ENCODE measurements at regions not wholly inside any gene's neighbourhood (a gene's known extent, or its start where the extent isn't known, plus 50 kb on each side); places are given as distances from the start of the nearest gene placed in this dataset.

GRCh38 chr7:17038160-17038782 lies 156.5 kb upstream of the AGR3 start:
- TF ChIP-seq HDGF (IDR thresholded peaks at IDR 0.05; ENCODE audit: borderline replicate concordance) (no peak), BHLHE40 (IDR thresholded peaks at IDR 0.05; ENCODE audit: borderline replicate concordance) (no peak), L3MBTL2 (conservative IDR thresholded peaks at IDR 0.05) (no peak)
- POLR2A ChIA-PET = no interaction called here
- no peak for DNase-seq (ENCODE audit: extremely low spot score)
- CTCF ChIA-PET = no interaction called here

- TF ChIP-seq NFRKB (IDR thresholded peaks at IDR 0.05) (no peak), ZNF384 (IDR thresholded peaks at IDR 0.05) (no peak), ARNT (IDR thresholded peaks at IDR 0.05) (no peak), L3MBTL2 (conservative IDR thresholded peaks at IDR 0.05) (no peak), BHLHE40 (IDR thresholded peaks at IDR 0.05; ENCODE audit: borderline replicate concordance) (no peak)
- POLR2A ChIA-PET = no interaction called here
- CTCF ChIA-PET = interaction anchor here (0.6 kb wide), 1 partner anchor 56 kb away, joined by 3 read pairs; no protein-coding TSS in a partner anchor
- no peak for DNase-seq (ENCODE audit: extremely low spot score)
These were observed 157.0 kb upstream of the AGR3 start for GRCh38 chr7:17038783-17039170.

GRCh38 chr7:17039372-17039771 lies 157.6 kb upstream of the AGR3 start:
- TF ChIP-seq ZNF384 (IDR thresholded peaks at IDR 0.05) (no peak), CTBP1 (IDR thresholded peaks at IDR 0.05; ENCODE audit: borderline replicate concordance) (no peak), TARDBP (IDR thresholded peaks at IDR 0.05) (no peak), ARNT (IDR thresholded peaks at IDR 0.05) (no peak), NFRKB (IDR thresholded peaks at IDR 0.05) (no peak), BHLHE40 (IDR thresholded peaks at IDR 0.05; ENCODE audit: borderline replicate concordance) (no peak), SP1 (IDR thresholded peaks at IDR 0.05) (no peak), FOXM1 (IDR thresholded peaks at IDR 0.05; ENCODE audit: borderline replicate concordance) (no peak), ELF4 (IDR thresholded peaks at IDR 0.05) (no peak), L3MBTL2 (conservative IDR thresholded peaks at IDR 0.05) (no peak), FOXK2 (IDR thresholded peaks at IDR 0.05) (no peak), SUZ12 (IDR thresholded peaks at IDR 0.05) (no peak), FOXA1 (IDR thresholded peaks at IDR 0.05) (no peak), LEF1 (IDR thresholded peaks at IDR 0.05; ENCODE audit: borderline replicate concordance) (no peak)
- no peak for DNase-seq (ENCODE audit: extremely low spot score)
- ChIA-PET POLR2A (no interaction called here), CTCF (interaction anchor here (0.6 kb wide), 1 partner anchor 57 kb away, joined by 3 read pairs; no protein-coding TSS in a partner anchor)

GRCh38 chr7:17040716-17041115 lies 158.9 kb upstream of the AGR3 start:
- no peak for DNase-seq (ENCODE audit: extremely low spot score)
- ChIA-PET CTCF (no interaction called here), POLR2A (no interaction called here)
- no peak for TF ChIP-seq ARNT (IDR thresholded peaks at IDR 0.05)
- TF ChIP-seq L3MBTL2 (conservative IDR thresholded peaks at IDR 0.05) = no peak
- TF ChIP-seq NFRKB (IDR thresholded peaks at IDR 0.05) = no peak
- TF ChIP-seq ELF4 (IDR thresholded peaks at IDR 0.05) = no peak
- no peak for TF ChIP-seq FOXM1 (IDR thresholded peaks at IDR 0.05; ENCODE audit: borderline replicate concordance)
- TF ChIP-seq HDGF (IDR thresholded peaks at IDR 0.05; ENCODE audit: borderline replicate concordance) = no peak
- no peak for TF ChIP-seq FOXK2 (IDR thresholded peaks at IDR 0.05)
- TF ChIP-seq TARDBP (IDR thresholded peaks at IDR 0.05) = no peak
- TF ChIP-seq PKNOX1 (IDR thresholded peaks at IDR 0.05) = no peak
- TF ChIP-seq CTBP1 (IDR thresholded peaks at IDR 0.05; ENCODE audit: borderline replicate concordance) = no peak
- TF ChIP-seq ZNF384 (IDR thresholded peaks at IDR 0.05) = no peak
- no peak for TF ChIP-seq LEF1 (IDR thresholded peaks at IDR 0.05; ENCODE audit: borderline replicate concordance)

- POLR2A ChIA-PET = no interaction called here
- TF ChIP-seq ZNF384 (IDR thresholded peaks at IDR 0.05) = no peak
- no peak for TF ChIP-seq ELF4 (IDR thresholded peaks at IDR 0.05)
- TF ChIP-seq FOXA1 (IDR thresholded peaks at IDR 0.05) = no peak
- TF ChIP-seq CTBP1 (IDR thresholded peaks at IDR 0.05; ENCODE audit: borderline replicate concordance) = no peak
- no peak for TF ChIP-seq FOXM1 (IDR thresholded peaks at IDR 0.05; ENCODE audit: borderline replicate concordance)
- TF ChIP-seq TARDBP (IDR thresholded peaks at IDR 0.05) = no peak
- CTCF ChIA-PET = no interaction called here
- no peak for DNase-seq (ENCODE audit: extremely low spot score)
These were observed 159.5 kb upstream of the AGR3 start for GRCh38 chr7:17041324-17041723.

GRCh38 chr7:17042211-17042610 lies 160.4 kb upstream of the AGR3 start:
- TF ChIP-seq HDGF (IDR thresholded peaks at IDR 0.05; ENCODE audit: borderline replicate concordance) = no peak
- TF ChIP-seq TARDBP (IDR thresholded peaks at IDR 0.05) = no peak
- no peak for TF ChIP-seq BHLHE40 (IDR thresholded peaks at IDR 0.05; ENCODE audit: borderline replicate concordance)
- no peak for TF ChIP-seq ELF4 (IDR thresholded peaks at IDR 0.05)
- TF ChIP-seq LEF1 (IDR thresholded peaks at IDR 0.05; ENCODE audit: borderline replicate concordance) = no peak
- no peak for TF ChIP-seq ARNT (IDR thresholded peaks at IDR 0.05)
- no peak for TF ChIP-seq FOXK2 (IDR thresholded peaks at IDR 0.05)
- no peak for TF ChIP-seq L3MBTL2 (conservative IDR thresholded peaks at IDR 0.05)
- TF ChIP-seq ZNF384 (IDR thresholded peaks at IDR 0.05) = no peak
- no peak for TF ChIP-seq SP1 (IDR thresholded peaks at IDR 0.05)
- no peak for TF ChIP-seq FOXM1 (IDR thresholded peaks at IDR 0.05; ENCODE audit: borderline replicate concordance)
- TF ChIP-seq FOXA1 (IDR thresholded peaks at IDR 0.05) = no peak
- POLR2A ChIA-PET = no interaction called here
- CTCF ChIA-PET = no interaction called here
- DNase-seq (ENCODE audit: extremely low spot score) = no peak

- TF ChIP-seq SUZ12 (IDR thresholded peaks at IDR 0.05) (no peak), ELF4 (IDR thresholded peaks at IDR 0.05) (no peak), L3MBTL2 (conservative IDR thresholded peaks at IDR 0.05) (no peak), ARNT (IDR thresholded peaks at IDR 0.05) (no peak), TARDBP (IDR thresholded peaks at IDR 0.05) (no peak), HDGF (IDR thresholded peaks at IDR 0.05; ENCODE audit: borderline replicate concordance) (no peak), CTBP1 (IDR thresholded peaks at IDR 0.05; ENCODE audit: borderline replicate concordance) (no peak), BHLHE40 (IDR thresholded peaks at IDR 0.05; ENCODE audit: borderline replicate concordance) (no peak), LEF1 (IDR thresholded peaks at IDR 0.05; ENCODE audit: borderline replicate concordance) (no peak), ZNF384 (IDR thresholded peaks at IDR 0.05) (no peak), FOXA1 (IDR thresholded peaks at IDR 0.05) (no peak), NFRKB (IDR thresholded peaks at IDR 0.05) (no peak), SP1 (IDR thresholded peaks at IDR 0.05) (no peak), FOXM1 (IDR thresholded peaks at IDR 0.05; ENCODE audit: borderline replicate concordance) (no peak), FOXK2 (IDR thresholded peaks at IDR 0.05) (no peak), PKNOX1 (IDR thresholded peaks at IDR 0.05) (no peak)
- ChIA-PET POLR2A (no interaction called here), CTCF (no interaction called here)
- no peak for DNase-seq (ENCODE audit: extremely low spot score)
These were observed 161.5 kb upstream of the AGR3 start for GRCh38 chr7:17043012-17043877.
